Esophagus squamous epithelium (tissue), 4 donors: ENCODE measurements at regions not wholly inside any gene's neighbourhood (a gene's known extent, or its start where the extent isn't known, plus 50 kb on each side); places are given as distances from the start of the nearest gene placed in this dataset.

Experiments
- CTCF ChIP-seq, 6 experiments: fragments of 450-650 bp in 4 of 6; fragments of 200-600 bp in 2 of 6; sonication (generic) in 2 of 6; IDR thresholded peaks; one replicate each; pipeline ENCODE4 v1.5.1; 2016 to 2019; ENCODE audit warnings: antibody characterized with exemption in 6 of 6, mild to moderate bottlenecking in 4 of 6, moderate library complexity in 4 of 6
- POLR2A ChIP-seq, 4 donors: fragments of 450-650 bp; IDR thresholded peaks; one replicate each; pipeline ENCODE4 v1.6.1; 2017; ENCODE audit warnings: antibody characterized with exemption in 4 of 4, mild to moderate bottlenecking in 4 of 4, moderate library complexity in 3 of 4

GRCh38 chr7:41754046-41754445, 51.2 kb upstream of the INHBA start:
- TF ChIP-seq CTCF (IDR thresholded peaks at IDR 0.05): no peak
- TF ChIP-seq POLR2A (IDR thresholded peaks at IDR 0.05): no peak
